ENCODE measurements at regions not wholly inside any gene's neighbourhood (a gene's known extent, or its start where the extent isn't known, plus 50 kb on each side); places are given as distances from the start of the nearest gene placed in this dataset.
"Not testable (repeated sequence)": the region's sequence is repeated elsewhere in the genome, so short reads cannot be mapped to it uniquely, and the experiment has no call there.

GRCh38 chr13:86920961-86921360 lies 750.2 kb upstream of the SLITRK5 start:
- no peak overlapping the region for H3K4me3 ChIP-seq
- no peak for TF ChIP-seq CTCF (IDR thresholded peaks at IDR 0.05; ENCODE audit: control extremely low read depth, extremely low read depth)
- H3K9me3 ChIP-seq (ENCODE audit: control insufficient read depth in 4 of 4, insufficient read depth in 3 of 4, low read length in 3 of 4) = no peaks in the 10 kb centered on the region
- DNase-seq (no peak), ATAC-seq (ENCODE audit: insufficient read depth, low FRiP score) (no peak)
- H3K27me3 ChIP-seq (ENCODE audit: control insufficient read depth in 3 of 3, insufficient read depth in 3 of 3, low read length in 2 of 3) = no peaks in the 10 kb centered on the region
- no peak overlapping the region for H3K9ac ChIP-seq (ENCODE audit: insufficient read depth in 1 of 2, low read length in 2 of 2)
- peaks cover 0 to 4% (median 0%) of the 10 kb centered on the region in 5 donors for H3K4me1 ChIP-seq (ENCODE audit: control insufficient read depth in 5 of 5, insufficient read depth in 5 of 5, low read length in 5 of 5)
- H3K36me3 ChIP-seq (ENCODE audit: control insufficient read depth in 4 of 4, insufficient read depth in 4 of 4, low read length in 4 of 4) = no peaks in the 10 kb centered on the region
- H3K27ac ChIP-seq (ENCODE audit: low read depth in 1 of 2, low read length in 1 of 2) = no peak overlapping the region
- 91% methylated on average over 1 of the region's 1 CpG for WGBS, 2 donors

- no peaks in the 10 kb centered on the region for H3K27me3 ChIP-seq (ENCODE audit: control insufficient read depth in 3 of 3, insufficient read depth in 3 of 3, low read length in 2 of 3)
- H3K9me3 ChIP-seq (ENCODE audit: control insufficient read depth in 4 of 4, insufficient read depth in 3 of 4, low read length in 3 of 4) = peaks cover 0 to 5% (median 0%) of the 10 kb centered on the region in 4 donors
- TF ChIP-seq CTCF (IDR thresholded peaks at IDR 0.05; ENCODE audit: control extremely low read depth, extremely low read depth) = no peak
- no peak overlapping the region for H3K9ac ChIP-seq (ENCODE audit: insufficient read depth in 1 of 2, low read length in 2 of 2)
- DNase-seq (no peak), ATAC-seq (ENCODE audit: insufficient read depth, low FRiP score) (no peak)
- no peak overlapping the region for H3K4me3 ChIP-seq
- no peak overlapping the region for H3K27ac ChIP-seq (ENCODE audit: low read depth in 1 of 2, low read length in 1 of 2)
- H3K36me3 ChIP-seq (ENCODE audit: control insufficient read depth in 4 of 4, insufficient read depth in 4 of 4, low read length in 4 of 4) = no peaks in the 10 kb centered on the region
- 48 to 65% methylated on average over 5 of the region's 5 CpGs for WGBS, 2 donors
- no peaks in the 10 kb centered on the region for H3K4me1 ChIP-seq (ENCODE audit: control insufficient read depth in 5 of 5, insufficient read depth in 5 of 5, low read length in 5 of 5)
These were observed 748.2 kb upstream of the SLITRK5 start for GRCh38 chr13:86922936-86923335.

GRCh38 chr13:86926916-86927315 lies 744.3 kb upstream of the SLITRK5 start:
- not testable (repeated sequence) for H3K4me1 ChIP-seq (ENCODE audit: control insufficient read depth in 5 of 5, insufficient read depth in 5 of 5, low read length in 5 of 5); H3K27ac ChIP-seq (ENCODE audit: low read depth in 1 of 2, low read length in 1 of 2); H3K4me3 ChIP-seq; H3K36me3 ChIP-seq (ENCODE audit: control insufficient read depth in 4 of 4, insufficient read depth in 4 of 4, low read length in 4 of 4); H3K27me3 ChIP-seq (ENCODE audit: control insufficient read depth in 3 of 3, insufficient read depth in 3 of 3, low read length in 2 of 3); H3K9me3 ChIP-seq (ENCODE audit: control insufficient read depth in 4 of 4, insufficient read depth in 3 of 4, low read length in 3 of 4); H3K9ac ChIP-seq (ENCODE audit: insufficient read depth in 1 of 2, low read length in 2 of 2); DNase-seq; ATAC-seq (ENCODE audit: insufficient read depth, low FRiP score)
- WGBS, 2 donors = 94% methylated on average over 3 of the region's 3 CpGs

- Histone ChIP-seq H3K9me3 (ENCODE audit: control insufficient read depth in 4 of 4, insufficient read depth in 3 of 4, low read length in 3 of 4) (no peaks in the 10 kb centered on the region), H3K4me1 (ENCODE audit: control insufficient read depth in 5 of 5, insufficient read depth in 5 of 5, low read length in 5 of 5) (peaks cover 0 to 3% (median 0%) of the 10 kb centered on the region in 5 donors), H3K27me3 (ENCODE audit: control insufficient read depth in 3 of 3, insufficient read depth in 3 of 3, low read length in 2 of 3) (no peaks in the 10 kb centered on the region), H3K36me3 (ENCODE audit: control insufficient read depth in 4 of 4, insufficient read depth in 4 of 4, low read length in 4 of 4) (no peaks in the 10 kb centered on the region), H3K27ac (ENCODE audit: low read depth in 1 of 2, low read length in 1 of 2) (no peak overlapping the region), H3K9ac (ENCODE audit: insufficient read depth in 1 of 2, low read length in 2 of 2) (no peak overlapping the region), H3K4me3 (no peak overlapping the region)
- no peak for TF ChIP-seq CTCF (IDR thresholded peaks at IDR 0.05; ENCODE audit: control extremely low read depth, extremely low read depth)
- 44 to 67% methylated on average over 3 of the region's 3 CpGs for WGBS, 2 donors
- DNase-seq (peak in 1 of 3 donors; percentile 10), ATAC-seq (ENCODE audit: insufficient read depth, low FRiP score) (no peak)
These were observed 738.3 kb upstream of the SLITRK5 start for GRCh38 chr13:86932776-86933334.
